ENCODE measurements at regions not wholly inside any gene's neighbourhood (a gene's known extent, or its start where the extent isn't known, plus 50 kb on each side); places are given as distances from the start of the nearest gene placed in this dataset.

DNA sequence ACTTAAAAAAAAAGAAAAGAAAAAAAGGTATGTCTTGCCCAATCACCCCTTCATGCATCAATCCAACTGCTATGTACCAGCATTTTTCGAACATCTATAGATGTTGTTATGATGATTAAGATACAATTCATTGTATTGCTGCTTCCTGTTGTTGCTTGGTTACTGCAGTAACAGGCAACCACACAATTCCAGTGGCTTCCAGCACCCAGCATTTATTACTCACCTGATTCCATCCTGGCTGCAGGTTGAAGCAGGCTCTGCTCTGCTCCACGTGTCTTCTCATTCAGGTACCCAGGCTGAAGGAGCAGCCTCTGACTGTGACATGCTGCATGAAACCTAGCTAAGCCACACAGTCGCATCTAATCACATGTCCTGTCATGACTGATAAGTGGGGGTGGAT lies 196.9 kb downstream of the INO80D start (continued):
- TF ChIP-seq, protein P1, sequence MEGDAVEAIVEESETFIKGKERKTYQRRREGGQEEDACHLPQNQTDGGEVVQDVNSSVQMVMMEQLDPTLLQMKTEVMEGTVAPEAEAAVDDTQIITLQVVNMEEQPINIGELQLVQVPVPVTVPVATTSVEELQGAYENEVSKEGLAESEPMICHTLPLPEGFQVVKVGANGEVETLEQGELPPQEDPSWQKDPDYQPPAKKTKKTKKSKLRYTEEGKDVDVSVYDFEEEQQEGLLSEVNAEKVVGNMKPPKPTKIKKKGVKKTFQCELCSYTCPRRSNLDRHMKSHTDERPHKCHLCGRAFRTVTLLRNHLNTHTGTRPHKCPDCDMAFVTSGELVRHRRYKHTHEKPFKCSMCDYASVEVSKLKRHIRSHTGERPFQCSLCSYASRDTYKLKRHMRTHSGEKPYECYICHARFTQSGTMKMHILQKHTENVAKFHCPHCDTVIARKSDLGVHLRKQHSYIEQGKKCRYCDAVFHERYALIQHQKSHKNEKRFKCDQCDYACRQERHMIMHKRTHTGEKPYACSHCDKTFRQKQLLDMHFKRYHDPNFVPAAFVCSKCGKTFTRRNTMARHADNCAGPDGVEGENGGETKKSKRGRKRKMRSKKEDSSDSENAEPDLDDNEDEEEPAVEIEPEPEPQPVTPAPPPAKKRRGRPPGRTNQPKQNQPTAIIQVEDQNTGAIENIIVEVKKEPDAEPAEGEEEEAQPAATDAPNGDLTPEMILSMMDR (conservative IDR thresholded peaks at IDR 0.05; ENCODE audit: low read depth in 2 of 2), result no peak

DNA sequence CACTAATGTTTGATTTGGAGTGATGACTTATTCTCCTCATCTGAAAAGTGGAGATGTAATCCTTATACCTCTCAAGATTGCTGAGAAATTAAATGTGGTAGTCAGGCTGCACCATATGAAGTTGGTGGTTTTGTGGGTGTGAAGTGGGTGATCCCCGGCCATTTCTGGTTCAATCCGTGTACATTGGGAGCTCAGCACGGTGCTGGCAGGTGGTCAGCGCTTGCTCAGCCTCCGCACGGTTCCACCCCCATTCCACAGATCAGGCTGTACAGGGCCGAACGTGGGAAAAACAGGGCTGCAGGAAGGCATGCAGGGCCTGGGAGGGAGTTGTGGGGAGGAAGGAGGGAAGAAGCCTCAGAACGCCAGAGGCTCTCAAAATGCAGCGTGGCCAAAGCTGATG lies 198.3 kb downstream of the INO80D start:
- DNase-seq (ENCODE audit: low spot score), result no peak
- no peak overlapping the region for H3K27ac ChIP-seq (ENCODE audit: low read depth)
- no peak overlapping the region for H2AFZ ChIP-seq
- peaks cover 2% of the 10 kb centered on the region for H3K4me1 ChIP-seq (ENCODE audit: insufficient read depth)
- Mint-ChIP-seq H3K36me3 (ENCODE audit: low read depth) (peaks cover 3% of the 10 kb centered on the region; the same call in 2 of the 3 replicates), H3K4me1 (peaks cover 7% of the 10 kb centered on the region; the same call in 2 of the 3 replicates), H3K27me3 (ENCODE audit: insufficient read depth, low read depth, poor library complexity) (peaks cover 10% of the 10 kb centered on the region), H3K4me3 (no peak overlapping the region), H3K27ac (no peak overlapping the region), H3K9me3 (peaks cover 6% of the 10 kb centered on the region)
- ATAC-seq, result no peak
- H4K20me1 ChIP-seq (replicated peaks; ENCODE audit: insufficient read depth), result no peaks in the 10 kb centered on the region
- no peaks in the 10 kb centered on the region for H3K36me3 ChIP-seq (ENCODE audit: insufficient read depth)
- H3K79me2 ChIP-seq (replicated peaks; ENCODE audit: insufficient read depth), result no peaks in the 10 kb centered on the region
- no peaks in the 10 kb centered on the region for H3K27me3 ChIP-seq (ENCODE audit: insufficient read depth)
- no peak overlapping the region for H3K4me2 ChIP-seq
- no peaks in the 10 kb centered on the region for H3F3A ChIP-seq (replicated peaks; ENCODE audit: low read depth)
- no peaks in the 10 kb centered on the region for H3K9me2 ChIP-seq (ENCODE audit: insufficient read depth)
- H3K4me3 ChIP-seq, result no peak overlapping the region
- TF ChIP-seq, protein P1 (conservative IDR thresholded peaks at IDR 0.05; ENCODE audit: low read depth in 2 of 2), result no peak
- TF ChIP-seq EZH2 (IDR thresholded peaks at IDR 0.05; ENCODE audit: low read depth, unreplicated experiment) (no peak), JUNB (IDR thresholded peaks at IDR 0.05; ENCODE audit: unreplicated experiment) (no peak), CREB1 (CRISPR knock-in tag; IDR thresholded peaks at IDR 0.05; ENCODE audit: low read depth) (no peak), ZNF331 (CRISPR knock-in tag; IDR thresholded peaks at IDR 0.05; ENCODE audit: low read depth) (no peak), EZH2phosphoT487 (IDR thresholded peaks at IDR 0.05; ENCODE audit: unreplicated experiment) (no peak), ZNF114 (CRISPR knock-in tag; IDR thresholded peaks at IDR 0.05) (no peak), POLR2AphosphoS5 (IDR thresholded peaks at IDR 0.05; ENCODE audit: low read depth) (no peak), STAT1 (IDR thresholded peaks at IDR 0.05; ENCODE audit: unreplicated experiment) (no peak)
- TF ChIP-seq, protein P2, sequence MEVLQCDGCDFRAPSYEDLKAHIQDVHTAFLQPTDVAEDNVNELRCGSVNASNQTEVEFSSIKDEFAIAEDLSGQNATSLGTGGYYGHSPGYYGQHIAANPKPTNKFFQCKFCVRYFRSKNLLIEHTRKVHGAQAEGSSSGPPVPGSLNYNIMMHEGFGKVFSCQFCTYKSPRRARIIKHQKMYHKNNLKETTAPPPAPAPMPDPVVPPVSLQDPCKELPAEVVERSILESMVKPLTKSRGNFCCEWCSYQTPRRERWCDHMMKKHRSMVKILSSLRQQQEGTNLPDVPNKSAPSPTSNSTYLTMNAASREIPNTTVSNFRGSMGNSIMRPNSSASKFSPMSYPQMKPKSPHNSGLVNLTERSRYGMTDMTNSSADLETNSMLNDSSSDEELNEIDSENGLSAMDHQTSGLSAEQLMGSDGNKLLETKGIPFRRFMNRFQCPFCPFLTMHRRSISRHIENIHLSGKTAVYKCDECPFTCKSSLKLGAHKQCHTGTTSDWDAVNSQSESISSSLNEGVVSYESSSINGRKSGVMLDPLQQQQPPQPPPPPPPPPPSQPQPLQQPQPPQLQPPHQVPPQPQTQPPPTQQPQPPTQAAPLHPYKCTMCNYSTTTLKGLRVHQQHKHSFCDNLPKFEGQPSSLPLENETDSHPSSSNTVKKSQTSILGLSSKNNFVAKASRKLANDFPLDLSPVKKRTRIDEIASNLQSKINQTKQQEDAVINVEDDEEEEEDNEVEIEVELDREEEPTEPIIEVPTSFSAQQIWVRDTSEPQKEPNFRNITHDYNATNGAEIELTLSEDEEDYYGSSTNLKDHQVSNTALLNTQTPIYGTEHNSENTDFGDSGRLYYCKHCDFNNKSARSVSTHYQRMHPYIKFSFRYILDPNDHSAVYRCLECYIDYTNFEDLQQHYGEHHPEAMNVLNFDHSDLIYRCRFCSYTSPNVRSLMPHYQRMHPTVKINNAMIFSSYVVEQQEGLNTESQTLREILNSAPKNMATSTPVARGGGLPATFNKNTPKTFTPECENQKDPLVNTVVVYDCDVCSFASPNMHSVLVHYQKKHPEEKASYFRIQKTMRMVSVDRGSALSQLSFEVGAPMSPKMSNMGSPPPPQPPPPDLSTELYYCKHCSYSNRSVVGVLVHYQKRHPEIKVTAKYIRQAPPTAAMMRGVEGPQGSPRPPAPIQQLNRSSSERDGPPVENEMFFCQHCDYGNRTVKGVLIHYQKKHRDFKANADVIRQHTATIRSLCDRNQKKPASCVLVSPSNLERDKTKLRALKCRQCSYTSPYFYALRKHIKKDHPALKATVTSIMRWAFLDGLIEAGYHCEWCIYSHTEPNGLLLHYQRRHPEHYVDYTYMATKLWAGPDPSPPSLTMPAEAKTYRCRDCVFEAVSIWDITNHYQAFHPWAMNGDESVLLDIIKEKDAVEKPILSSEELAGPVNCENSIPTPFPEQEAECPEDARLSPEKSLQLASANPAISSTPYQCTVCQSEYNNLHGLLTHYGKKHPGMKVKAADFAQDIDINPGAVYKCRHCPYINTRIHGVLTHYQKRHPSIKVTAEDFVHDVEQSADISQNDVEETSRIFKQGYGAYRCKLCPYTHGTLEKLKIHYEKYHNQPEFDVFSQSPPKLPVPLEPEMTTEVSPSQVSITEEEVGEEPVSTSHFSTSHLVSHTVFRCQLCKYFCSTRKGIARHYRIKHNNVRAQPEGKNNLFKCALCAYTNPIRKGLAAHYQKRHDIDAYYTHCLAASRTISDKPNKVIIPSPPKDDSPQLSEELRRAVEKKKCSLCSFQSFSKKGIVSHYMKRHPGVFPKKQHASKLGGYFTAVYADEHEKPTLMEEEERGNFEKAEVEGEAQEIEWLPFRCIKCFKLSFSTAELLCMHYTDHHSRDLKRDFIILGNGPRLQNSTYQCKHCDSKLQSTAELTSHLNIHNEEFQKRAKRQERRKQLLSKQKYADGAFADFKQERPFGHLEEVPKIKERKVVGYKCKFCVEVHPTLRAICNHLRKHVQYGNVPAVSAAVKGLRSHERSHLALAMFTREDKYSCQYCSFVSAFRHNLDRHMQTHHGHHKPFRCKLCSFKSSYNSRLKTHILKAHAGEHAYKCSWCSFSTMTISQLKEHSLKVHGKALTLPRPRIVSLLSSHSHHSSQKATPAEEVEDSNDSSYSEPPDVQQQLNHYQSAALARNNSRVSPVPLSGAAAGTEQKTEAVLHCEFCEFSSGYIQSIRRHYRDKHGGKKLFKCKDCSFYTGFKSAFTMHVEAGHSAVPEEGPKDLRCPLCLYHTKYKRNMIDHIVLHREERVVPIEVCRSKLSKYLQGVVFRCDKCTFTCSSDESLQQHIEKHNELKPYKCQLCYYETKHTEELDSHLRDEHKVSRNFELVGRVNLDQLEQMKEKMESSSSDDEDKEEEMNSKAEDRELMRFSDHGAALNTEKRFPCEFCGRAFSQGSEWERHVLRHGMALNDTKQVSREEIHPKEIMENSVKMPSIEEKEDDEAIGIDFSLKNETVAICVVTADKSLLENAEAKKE (CRISPR knock-in tag; IDR thresholded peaks at IDR 0.05), result no peak
- TF ChIP-seq, protein P3, sequence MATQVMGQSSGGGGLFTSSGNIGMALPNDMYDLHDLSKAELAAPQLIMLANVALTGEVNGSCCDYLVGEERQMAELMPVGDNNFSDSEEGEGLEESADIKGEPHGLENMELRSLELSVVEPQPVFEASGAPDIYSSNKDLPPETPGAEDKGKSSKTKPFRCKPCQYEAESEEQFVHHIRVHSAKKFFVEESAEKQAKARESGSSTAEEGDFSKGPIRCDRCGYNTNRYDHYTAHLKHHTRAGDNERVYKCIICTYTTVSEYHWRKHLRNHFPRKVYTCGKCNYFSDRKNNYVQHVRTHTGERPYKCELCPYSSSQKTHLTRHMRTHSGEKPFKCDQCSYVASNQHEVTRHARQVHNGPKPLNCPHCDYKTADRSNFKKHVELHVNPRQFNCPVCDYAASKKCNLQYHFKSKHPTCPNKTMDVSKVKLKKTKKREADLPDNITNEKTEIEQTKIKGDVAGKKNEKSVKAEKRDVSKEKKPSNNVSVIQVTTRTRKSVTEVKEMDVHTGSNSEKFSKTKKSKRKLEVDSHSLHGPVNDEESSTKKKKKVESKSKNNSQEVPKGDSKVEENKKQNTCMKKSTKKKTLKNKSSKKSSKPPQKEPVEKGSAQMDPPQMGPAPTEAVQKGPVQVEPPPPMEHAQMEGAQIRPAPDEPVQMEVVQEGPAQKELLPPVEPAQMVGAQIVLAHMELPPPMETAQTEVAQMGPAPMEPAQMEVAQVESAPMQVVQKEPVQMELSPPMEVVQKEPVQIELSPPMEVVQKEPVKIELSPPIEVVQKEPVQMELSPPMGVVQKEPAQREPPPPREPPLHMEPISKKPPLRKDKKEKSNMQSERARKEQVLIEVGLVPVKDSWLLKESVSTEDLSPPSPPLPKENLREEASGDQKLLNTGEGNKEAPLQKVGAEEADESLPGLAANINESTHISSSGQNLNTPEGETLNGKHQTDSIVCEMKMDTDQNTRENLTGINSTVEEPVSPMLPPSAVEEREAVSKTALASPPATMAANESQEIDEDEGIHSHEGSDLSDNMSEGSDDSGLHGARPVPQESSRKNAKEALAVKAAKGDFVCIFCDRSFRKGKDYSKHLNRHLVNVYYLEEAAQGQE (IDR thresholded peaks at IDR 0.05; ENCODE audit: unreplicated experiment), result no peak

All from GM23338 (cell line).